SIG-M5 (cell line): ENCODE measurements at regions not wholly inside any gene's neighbourhood (a gene's known extent, or its start where the extent isn't known, plus 50 kb on each side); places are given as distances from the start of the nearest gene placed in this dataset.

ENCODE experiments used
- DNase-seq: peaks from one replicate; lab custom pipeline; 2025; lab: John Stamatoyannopoulos, UW

DNA sequence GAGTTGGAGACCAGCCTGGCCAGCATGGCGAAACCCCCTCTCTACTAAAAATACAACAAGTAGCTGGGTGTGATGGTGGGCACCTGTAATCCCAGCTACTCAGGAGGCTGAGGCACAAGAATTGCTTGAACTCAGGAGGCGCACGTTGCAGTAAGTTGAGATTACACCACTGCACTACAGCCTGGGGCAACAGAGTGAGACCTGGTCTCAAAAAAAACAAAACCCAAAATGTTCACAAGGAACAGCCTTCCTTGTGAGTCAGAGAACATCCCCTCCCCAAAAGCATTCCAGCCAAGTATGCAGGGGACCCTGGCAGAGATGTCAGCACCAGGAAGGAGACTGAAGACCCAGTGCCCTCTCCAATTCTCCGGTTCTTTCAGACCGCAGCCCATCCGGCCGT, 314.9 kb upstream of the TSHZ3 start:
- DNase-seq: no peak

DNA sequence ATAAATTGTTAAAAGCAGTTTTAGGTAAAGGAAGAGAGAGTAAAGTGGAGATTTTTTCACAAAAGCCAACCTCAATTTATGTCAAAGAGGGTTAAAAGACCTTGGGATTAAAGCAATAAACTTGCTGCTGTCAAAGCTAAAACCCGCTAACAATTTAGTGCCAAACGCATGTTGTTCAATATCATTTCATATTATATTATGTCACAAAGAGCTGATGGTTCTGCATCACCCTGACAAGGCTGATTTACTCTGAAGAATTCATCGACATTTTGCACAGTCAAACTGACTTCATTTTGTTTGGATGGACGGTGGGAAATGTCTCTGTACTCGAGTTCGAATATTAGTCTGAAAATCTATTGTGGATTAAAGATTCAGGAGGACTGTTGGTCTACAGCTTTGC, 315.8 kb upstream of the TSHZ3 start:
- DNase-seq: no peak

DNA sequence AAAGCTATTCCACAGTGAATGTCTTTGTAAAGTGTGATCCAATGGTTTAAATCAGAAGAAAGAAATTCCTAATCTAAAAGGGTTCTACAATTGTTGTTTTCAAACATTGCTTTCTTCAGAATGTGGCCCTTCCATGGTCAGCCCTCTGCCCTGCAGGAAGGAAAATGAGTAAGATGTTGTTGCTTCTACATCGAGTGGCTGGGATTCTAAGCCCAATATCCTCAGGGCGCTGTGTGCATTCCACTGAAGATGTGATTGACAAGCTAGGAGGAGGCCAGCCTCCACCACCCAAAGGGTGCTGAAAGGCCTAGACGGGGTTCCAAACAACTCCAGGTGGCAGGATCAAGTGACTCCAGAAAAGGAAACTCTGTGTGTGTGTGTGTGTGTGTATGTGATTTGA, 316.9 kb upstream of the TSHZ3 start:
- DNase-seq: no peak

DNA sequence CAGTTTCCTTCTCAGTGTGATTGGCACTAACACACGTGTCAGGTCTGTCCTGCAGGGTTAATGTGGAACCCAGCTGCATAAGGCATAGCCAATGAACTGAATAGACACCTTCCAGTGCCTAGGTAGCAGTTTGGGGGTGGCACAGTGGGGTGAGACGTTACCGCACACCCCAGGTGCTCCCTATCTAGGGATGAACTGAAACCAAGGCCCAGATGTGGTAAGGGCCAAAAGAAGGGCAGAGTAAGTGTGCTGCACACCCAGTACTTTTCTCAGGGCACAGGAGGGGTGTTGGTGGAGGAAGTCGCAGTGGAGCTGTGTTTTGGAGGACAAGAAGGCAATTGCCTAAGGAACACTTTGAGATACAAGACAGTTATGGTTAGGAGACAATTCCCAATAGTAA, 317.9 kb upstream of the TSHZ3 start:
- no peak for DNase-seq

DNA sequence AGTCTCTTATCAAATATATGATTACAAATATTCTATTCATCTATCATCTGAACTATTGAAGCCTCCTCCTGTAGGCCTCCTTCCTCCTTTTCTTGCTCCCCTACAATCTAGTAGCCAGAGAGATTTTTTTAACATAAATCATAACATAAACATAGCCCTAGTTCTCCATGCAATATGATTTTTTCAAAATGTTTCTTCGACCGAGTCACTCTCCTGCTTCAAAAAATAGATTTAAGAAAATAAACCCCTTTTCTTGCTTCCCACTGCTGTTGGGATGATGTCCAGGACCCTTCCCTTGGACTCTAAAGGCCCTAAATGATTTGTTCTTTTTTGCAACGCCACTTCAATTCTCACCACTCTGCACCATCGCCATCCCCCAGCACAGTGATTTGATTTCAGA, 319.7 kb upstream of the TSHZ3 start:
- DNase-seq: no peak

DNA sequence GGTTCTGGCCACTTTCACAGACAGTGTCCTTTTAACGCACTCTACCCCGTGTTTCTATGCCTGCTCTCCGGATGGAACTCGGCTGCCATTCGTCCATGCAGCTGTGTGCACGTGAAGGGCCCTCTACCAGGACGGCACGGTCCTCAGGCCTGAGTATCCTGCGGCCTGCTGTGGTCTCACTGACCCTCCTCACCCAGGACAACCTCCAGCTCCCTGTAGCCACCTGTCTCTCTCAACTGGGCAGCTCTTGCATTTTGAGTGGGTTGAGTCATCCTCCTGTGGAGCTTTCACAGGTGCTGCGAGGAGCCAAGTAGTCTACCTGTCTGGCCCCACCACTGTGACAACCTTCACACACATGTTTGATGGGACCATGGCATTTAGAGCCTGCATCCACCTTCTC, 321.7 kb upstream of the TSHZ3 start:
- DNase-seq: no peak

DNA sequence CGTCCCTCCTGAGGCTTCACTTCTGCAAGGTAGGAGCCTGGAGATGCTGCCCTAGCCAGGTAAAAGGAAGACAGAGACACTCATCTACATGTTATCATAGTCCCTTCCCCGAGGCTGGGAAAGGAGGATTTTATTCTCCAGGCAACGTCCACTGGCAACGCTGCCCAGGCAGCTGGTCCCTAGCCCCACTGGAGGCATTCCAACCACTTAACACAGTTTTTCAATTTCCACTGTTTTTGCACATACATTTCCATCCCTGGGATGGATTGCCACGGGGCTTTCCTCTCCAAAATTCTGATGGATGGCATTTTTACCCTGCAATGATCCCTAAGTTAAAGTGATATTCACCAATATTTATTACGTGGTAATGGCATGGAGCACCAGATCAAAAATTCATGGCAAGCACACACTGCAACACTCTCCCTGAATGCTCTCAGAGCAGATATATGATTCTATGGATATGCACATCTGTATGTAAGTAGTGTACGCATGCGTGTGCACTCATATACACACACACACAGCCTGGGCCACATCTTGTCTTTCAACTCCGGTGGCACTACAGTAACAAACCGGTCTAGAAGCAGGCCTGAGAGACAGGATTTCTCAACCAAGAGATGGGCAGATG, 322.3 kb upstream of the TSHZ3 start:
- no peak for DNase-seq

DNA sequence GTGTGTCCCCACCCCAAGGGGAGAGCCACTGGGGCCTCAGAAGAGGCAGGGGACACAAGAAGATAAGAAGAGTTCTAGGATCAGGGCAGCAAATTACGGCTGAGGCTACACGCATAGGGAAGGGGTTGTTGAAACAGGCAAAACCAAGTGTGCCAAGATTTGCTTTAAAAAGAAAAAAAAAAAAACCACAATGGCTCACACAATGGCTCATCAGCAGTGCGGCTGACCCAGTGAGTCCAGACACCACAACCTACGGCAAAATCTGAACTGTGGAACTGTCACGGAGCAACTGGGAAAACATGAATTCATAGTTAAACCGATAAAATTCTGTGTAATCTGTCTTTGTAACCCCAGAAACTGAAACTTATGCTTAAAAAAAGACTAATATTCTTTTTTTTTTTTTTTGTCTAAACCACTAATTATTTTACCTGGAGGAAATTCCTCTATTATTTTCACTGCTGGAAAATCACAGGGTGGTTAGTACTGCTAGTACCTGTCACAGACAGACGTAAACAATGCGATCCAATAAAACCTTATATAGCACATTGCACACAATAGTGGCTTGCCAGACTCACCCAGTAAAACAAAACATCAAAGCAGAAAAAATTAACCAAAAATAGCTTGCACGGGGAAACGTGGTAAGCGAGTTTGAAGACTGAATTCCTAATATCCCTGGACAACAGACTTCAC, 325.4 kb upstream of the TSHZ3 start:
- no peak for DNase-seq

DNA sequence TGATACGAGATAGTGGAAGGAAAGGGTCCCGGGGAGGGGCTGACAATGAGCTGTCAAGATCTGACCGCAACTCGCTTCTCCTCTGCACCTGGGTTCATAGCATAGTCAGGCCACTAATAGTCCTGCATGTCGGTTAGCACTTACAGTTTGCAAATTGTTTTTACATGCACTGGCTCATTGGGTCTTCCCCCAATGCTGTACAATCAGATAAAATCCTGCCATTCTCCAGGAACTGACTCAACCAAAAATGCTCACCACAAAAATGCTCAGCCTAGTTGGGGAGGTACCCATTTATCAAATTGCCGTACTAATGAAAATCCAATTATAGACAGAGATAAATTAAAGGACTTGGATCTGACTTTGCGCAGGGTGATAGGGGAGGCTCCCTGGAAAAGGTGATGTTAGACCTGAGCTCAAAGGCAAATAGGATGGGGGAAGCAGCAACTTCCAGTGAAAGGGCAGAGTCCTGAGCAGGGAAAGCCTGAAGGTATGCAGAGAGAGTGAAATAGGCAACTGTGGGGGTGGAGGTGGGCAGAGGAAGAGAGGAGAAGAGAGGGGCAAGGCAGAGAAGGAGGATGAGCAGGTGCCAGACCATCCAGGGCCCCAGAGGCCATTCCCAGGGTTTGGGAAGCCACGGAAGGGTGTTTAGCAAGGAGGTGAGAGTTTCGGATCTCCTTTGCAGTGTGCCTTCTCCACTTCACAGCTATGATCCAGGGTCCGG, 326.1 kb upstream of the TSHZ3 start:
- DNase-seq: no peak

DNA sequence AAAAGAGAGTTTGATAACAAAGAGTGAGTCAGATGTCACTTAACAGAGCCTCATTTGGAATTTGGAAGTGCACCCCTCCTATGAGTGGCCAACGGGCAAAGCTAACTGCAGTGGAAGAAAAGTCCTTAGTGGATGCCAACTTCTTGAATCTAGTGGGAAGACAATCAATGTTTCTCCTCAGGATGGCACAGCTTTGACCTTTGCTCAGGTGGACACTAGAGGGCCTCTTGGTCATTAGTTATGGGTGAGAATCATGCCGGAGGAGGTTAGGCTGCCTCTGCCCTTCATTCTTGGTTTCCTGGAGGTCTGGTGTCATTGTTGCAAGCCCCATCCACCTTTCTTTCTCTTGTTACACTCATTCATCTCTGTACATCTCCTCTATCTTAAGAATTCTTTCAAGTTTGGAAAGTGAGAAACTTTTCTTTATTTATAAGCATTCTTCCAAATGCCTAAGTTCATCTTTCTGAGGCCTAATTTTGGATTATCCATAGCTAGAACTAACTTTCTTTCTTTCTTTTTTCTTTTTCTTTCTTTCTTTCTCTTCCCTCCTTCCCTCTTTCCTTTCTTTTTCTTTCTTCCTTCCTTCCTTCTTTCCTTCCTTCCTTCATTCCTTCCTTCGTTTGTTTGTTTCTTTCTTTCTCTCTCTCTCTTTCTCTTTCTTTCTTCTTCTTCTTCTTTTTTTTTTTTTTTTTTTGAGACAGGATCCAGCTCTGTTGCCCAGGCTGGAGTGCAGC, 327.2 kb upstream of the TSHZ3 start:
- DNase-seq: no peak

DNA sequence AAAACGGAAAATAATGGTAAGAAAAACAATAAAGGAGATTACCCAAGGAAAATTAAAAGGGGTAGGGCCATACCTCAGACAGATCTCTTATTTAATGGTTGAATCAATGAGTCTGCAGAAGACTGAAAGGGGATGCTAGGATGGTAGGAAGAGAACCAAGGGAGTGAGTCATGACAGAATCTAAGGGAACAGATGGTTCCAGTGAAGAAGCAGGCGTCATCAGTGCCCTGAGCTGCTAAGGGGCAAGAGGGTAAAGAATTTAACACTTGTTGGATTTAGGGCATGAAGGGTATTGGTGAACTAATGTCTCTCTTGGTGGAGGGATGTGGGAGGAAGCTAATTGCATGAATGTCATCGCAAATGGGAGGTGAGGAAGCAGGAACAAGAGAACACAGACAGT, 329.2 kb upstream of the TSHZ3 start:
- no peak for DNase-seq

DNA sequence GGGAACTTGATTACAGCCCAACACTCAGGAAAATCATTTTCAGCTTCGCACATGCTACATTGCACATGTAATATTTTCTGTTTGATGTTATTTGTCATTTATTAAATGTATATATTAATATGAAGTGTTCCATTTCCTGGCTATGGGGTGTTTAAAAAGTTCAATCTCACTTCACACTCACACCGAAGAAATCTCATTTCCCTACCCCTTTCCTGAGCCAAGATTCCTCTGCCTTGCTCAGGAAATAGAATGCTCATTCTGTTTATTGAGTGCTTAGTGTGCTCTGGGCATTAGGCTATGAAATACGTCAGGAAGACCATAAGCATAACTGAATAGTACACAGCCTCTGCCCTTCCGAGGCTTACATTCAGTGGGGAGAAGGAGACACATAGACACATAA, 331.9 kb upstream of the TSHZ3 start:
- no peak for DNase-seq

DNA sequence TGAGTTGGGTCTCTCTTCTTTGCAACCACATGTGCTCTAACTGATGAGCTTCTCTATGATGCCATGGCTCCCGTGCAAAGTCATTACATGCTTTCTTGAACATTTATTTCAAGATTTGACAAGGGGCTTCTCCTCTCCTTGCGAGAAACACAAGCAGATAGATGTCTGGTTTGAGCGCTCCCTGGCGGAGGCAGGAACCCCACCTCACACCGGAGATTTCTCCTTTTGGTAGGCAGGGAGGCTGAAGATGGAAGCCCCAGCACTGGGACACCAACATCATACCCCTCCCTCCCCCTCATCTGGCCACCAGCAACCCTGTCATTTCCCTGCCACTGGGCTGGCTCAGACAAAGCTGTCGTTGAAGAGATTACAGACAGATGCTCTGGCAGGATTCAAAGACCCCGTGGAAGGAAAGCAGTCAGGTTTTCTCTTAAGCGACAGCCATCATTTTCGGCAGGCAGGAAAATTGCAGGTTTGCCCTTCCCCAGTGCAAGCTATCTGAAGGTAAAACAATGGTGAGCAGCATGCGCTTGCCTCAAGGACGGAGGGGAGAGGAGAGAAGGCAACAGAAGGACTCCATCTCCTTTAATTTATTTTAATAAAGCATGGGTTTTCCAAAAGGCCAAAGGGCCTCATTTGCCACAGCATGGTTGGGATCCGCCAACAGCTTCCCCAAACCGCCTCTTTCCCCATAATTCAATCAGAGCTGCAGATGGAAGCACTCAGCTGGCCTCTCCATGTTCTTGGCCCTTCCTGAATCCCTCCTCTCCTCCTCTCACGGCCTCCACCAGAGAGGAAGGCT, 344.1 kb upstream of the TSHZ3 start:
- no peak for DNase-seq

DNA sequence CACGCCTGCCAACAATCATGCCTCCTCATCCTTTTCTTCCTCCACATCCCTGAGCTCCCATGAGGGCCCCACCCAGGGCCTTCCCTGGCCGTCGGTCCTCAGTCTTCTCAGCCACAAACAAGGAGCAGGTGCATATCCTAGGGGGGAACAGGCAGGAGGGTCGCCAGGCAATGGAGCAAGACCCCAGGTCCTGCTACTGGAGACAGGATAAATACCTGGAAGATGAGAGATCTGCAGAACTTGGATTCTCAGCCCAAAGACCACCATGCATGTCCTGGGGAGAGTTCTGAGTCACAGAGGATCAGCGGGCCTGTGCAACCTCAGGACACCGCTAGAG, 344.7 kb upstream of the TSHZ3 start:
- no peak for DNase-seq

DNA sequence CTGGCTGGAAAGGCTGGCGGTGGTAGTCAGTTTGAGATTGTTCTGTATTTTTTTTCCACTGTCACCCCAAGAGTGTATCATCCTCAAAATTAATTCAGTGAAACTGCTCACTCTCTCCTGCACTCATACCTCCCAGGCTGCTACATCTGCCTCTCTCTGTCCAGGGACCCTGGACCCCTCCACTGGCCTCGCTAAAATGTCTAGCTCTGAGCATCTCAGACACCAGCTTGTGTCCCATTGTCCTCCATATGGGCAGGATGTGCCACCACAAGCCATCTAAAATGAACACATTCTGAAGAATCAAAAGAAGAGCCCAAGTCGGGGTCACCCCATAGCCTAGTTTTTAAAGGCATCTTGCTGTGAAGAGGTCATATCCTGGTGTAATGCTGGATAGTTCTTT, 345.5 kb upstream of the TSHZ3 start:
- no peak for DNase-seq

DNA sequence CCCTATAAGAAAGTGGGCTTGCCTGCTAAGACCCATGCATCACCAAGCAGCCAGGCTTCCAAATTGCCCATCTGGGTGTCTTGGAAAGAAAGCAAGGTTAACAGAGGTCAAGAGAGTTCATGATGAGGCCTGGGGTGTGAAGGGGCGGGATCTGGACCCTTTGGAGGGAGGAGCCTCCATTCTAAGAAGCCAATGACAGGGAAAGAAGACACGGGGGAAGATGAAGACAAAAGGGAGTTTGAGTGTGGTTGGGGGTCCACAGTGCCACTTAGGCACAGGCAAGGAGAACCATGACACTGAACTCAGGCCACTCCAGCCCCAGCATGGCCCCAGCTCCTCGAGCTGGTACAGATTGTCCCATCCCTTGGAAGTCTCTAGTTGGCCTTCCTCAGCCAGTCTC, 350.2 kb upstream of the TSHZ3 start:
- DNase-seq: no peak

DNA sequence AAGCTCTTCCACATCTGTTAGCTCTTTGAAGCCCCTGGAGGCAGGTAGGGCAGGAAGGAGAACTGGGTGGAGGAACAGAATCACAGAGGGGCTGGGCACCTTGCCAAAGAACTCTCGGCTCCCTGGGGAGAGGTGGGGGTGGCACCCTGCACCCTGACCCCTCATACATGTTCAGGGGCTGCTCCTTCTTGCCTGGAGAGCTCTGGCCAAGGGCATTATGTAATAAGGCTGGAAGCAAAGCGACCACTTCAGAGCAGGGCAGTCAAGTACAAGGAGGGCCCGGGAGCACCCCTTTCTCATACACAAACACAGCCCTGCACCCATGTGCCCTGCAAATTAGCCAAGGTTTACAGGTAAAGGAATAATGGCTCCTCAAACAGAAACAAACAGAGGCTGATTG, 351.9 kb upstream of the TSHZ3 start:
- DNase-seq: no peak

DNA sequence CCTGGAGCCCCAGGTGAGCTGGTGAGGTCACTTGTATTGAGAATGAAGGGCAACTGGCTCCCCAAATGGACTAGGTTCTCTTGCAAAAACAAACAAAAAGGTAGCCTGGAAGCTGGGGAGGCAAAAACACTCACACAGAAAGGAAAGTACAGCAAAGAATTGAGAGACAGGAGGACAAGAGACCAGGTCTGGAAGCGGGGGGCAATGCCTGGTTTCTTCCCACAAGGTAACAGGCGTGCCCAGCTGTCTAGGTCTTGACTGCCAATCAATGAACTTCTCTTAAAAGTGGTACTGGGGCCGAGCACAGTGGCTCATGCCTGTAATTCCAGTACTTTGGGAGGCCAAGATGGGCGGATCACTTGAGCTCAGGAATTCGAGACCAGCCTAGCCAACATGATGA, 356.4 kb upstream of the TSHZ3 start:
- DNase-seq: no peak

DNA sequence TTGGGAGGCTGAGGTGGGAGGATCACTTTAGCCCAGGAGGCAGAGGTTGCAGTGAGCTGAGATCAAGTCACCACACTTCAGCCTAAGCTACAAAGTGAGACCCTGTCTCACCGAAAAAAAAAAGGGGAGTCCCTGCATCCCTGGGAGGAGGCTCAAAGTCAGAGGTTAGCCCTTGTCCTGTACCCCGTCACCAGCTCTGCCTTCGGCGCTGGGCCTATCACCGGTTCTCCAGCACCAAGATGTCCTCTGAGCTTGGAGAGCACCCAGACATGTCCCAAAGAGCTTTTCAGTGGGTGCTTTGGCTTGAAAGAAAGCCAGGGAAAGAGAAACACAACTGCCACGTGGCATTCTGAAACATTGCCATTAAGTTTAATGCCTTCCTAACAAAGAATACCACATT, 356.9 kb upstream of the TSHZ3 start:
- DNase-seq: no peak

DNA sequence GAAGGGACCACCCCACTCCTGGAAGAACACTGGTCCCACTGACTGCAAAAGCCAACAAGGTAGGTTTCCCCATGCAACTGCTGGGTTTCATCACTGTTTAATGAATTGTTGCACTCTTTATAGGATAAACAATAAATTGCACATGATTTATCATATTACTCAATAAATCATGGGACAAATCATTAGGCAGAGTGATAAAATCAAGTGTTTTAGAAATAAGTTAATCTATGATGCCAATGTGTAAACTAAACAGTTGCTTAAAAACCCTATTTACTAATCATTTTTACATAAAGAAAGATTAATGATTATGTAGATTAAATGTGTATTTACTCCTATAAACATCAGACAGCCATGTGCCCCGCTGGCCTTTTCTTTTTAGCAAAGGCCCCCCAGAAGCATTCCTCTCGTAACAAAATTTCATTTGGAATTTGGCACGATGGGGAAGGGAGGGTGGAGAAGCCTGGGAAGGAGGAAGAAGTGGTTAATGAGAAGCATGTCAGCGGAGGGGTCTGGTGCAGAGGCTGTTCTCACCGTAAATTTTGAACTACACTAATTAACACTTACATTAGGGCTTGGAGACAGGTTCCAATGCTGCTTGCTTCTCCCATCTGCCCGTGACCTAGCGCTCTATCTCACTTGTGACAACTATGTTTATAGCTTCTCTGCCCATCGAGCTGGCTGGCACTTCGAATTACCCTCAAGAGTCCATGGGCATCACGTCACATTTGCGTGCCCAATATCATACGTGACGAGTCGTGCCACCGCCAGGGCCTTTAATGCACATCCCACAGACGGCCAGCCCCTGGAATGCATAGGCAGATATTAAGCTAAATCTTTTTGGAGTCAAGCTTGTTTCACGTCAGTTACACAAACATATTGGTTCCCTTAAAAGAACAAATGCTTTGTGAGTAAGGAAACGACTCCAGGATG, 357.7 kb upstream of the TSHZ3 start:
- DNase-seq: no peak

DNA sequence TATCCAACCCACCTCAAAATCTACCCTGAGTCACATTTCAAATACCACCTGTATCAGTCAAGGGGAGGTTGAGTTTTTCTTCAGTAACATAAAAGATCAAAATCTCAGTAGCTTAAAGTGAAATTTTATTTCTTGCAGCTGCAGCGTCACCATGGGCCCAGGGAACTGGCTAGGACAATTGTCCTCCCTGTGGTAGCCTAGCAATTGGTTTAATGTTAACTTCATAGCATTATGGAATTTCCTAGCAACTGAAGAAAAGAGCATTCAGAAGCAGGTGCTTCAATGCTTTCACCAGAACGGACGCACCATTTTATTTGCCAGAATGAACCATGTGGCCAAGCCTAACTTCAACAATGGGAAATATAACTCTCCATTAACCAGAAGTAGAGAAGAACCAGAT, 359.3 kb upstream of the TSHZ3 start:
- DNase-seq: no peak
